GM18502 (cell line): ENCODE measurements at regions not wholly inside any gene's neighbourhood (a gene's known extent, or its start where the extent isn't known, plus 50 kb on each side); places are given as distances from the start of the nearest gene placed in this dataset.

Source experiments
- ATAC-seq: cut with Tn5 transposase; IDR thresholded peaks from one replicate; pipeline ENCODE4 v1.9.1; 2021; ENCODE audit warnings: mild to moderate bottlenecking; ENCODE audit not compliant: unreplicated experiment, poor library complexity

GRCh38 chr7:41065663-41066062 is 637.2 kb downstream of the INHBA start:
- ATAC-seq: no peak

GRCh38 chr7:41063116-41063515 is 639.8 kb downstream of the INHBA start:
- ATAC-seq: no peak

- ATAC-seq: no peak
Measured at GRCh38 chr7:41060796-41061195, 642.1 kb downstream of the INHBA start.

- no peak for ATAC-seq
Measured at GRCh38 chr7:41059796-41060195, 643.1 kb downstream of the INHBA start.

DNA sequence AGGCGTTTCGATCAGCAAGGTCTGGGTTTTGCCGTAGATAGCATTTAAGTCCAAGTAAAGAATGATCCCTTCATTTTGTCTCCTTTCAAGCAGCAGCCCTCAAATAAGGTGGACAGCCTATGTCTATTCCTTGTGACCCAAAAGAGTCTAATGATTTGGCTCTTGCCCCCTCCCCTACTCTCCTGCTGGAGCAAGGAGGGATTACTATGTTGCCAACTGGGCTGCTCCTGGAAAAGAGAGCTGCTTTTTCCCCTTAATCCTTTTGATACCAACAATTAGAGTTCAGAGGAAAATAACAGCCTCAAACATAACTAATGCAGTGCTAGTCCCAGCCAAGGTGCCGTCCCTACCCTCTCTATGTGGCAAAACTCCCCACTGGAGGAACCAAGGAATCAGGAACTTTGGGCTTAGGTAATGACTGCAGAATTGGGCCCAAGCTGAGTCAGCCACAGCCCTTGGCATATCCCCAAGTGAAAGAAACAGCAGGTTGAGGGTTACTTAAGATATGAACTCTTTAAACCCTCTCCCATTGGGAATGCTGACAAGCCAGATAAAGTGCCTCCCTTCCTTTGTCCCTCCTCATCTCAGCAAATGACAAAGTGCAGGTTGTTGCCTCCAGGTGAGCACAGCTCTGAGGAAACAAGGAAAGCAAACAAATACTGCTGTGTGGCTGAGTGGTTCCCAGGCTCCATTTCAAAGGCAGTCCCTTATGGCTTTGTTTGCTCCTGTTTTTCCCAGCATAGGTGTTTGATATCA is 643.7 kb downstream of the INHBA start:
- ATAC-seq: no peak

- no peak for ATAC-seq
Measured at GRCh38 chr7:41054960-41055661, 647.8 kb downstream of the INHBA start.

GRCh38 chr7:41053820-41054219 is 649.1 kb downstream of the INHBA start:
- no peak for ATAC-seq

GRCh38 chr7:41052736-41053135 is 650.2 kb downstream of the INHBA start:
- no peak for ATAC-seq

DNA sequence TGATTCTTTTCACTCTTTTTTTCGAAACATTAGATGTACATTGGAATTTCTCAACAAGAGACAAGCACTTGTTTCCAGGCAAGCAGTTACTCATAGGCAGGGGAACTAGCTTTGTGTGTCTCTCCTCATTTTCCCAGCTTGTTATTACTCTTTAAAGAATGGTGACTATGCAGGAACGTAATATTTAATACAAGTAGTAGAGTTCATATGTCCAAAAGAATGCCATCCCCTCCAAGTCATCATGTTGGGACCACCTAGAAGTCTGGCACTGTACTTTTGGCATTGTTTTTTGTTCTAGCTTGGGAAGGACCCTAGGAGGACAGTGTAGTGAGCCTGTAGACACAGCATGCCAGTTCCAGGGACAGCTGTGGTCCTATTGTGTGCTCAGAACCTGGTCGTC is 650.7 kb downstream of the INHBA start:
- ATAC-seq: no peak

DNA sequence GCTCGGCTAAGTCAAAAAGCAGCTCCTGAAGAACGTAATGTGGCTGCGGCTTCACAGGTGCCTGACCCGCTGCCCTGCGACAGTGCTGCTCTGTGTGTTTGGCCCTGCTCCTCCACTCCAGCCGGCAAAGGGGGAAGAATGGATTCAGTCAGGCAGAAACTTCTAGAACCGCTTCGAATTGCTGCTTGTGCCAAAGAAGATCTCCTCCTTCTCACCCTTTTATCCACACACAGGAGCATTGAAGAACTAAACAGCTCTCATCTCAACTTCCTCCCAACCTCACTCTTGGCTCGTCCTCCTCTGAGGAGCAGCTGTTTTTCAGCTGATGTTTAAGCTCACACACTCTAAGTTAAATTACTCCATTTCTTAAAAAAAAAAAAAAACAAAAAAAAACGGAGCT is 651.4 kb downstream of the INHBA start:
- ATAC-seq: no peak

DNA sequence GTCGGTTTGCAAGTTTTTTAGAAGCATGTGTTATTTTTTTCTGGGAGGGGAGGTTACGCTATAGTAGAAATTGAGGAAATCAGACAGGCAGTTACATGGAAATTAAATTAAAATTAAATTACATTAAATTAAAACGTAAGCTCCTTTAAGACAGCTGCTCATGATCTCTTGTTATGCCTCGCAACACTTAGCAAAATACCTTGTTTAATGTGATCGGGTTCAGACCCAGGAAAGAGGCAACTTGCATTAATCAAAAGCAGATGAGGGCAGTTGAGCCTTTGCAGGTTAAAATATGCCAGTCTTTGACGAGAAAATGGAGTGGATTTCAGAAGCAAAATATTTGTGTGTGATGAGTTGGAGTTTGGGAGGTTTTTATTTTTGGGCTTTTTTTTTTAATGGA is 651.8 kb downstream of the INHBA start:
- ATAC-seq: no peak

DNA sequence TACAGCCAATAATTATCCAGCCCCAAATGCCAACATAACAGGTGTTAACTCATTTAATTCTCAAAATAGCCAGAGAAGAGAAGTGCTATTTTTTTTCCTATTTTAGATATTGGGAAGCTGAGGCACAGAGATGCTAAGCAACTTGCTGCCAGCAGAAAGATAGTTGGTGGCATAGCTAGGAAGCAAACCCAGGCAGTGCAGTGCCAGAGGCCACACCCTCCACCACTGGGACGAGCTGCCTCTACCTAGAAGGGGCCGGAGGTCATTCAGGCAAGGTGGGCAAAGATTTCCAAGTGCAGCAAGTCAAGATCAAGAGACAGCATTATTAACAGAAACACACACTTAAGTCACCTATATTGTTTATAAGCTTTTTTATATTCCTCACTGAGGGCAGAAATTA is 654.1 kb downstream of the INHBA start:
- ATAC-seq: no peak

DNA sequence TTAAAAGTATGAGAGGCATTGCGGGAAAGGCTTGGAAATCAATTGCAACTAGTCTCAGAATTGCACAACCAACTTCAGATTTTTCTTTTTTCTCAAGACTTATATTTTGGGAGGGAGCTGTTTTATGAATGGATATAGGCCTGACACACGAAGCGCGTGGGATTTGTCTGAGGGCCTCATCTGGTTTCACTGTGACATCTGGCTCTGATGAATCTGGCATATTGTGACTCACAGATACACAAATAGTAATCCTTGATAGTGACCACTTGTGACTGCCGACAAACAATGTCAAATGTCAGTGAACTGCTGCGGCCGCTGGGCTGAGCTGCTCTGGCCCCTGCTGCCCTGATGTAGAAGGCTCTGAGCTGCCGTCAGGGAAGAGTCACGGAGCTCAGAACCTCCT is 655.1 kb downstream of the INHBA start:
- ATAC-seq: no peak

- ATAC-seq: no peak
Measured at GRCh38 chr7:41047211-41047610, 655.7 kb downstream of the INHBA start.

- no peak for ATAC-seq
Measured at GRCh38 chr7:41046776-41047175, 656.1 kb downstream of the INHBA start.

DNA sequence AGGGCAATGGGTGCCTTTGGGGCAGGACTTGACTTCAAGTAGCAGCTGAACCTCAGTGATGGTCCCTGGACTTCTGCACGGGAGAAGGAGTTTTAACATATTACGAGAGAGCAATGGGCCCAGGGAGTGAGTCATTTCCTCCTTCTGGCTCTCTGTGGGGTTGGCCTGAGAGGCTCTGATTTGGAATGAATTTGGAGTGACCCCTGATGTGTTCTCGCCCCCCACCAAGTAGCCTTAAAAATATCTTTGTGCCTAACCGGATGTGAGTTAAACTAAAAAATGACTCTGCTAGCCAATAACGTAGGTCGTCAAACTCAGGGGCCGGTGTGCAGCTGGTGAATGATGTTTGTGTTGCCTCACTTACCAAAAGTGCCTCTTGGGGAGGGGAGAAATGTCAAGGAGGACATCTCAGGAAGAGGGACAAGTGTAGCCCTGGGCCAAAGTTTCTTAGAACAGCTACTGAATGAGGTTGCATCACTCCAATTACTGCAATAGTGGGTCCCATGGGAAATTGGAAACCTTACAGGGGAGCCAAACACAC is 656.6 kb downstream of the INHBA start:
- no peak for ATAC-seq

DNA sequence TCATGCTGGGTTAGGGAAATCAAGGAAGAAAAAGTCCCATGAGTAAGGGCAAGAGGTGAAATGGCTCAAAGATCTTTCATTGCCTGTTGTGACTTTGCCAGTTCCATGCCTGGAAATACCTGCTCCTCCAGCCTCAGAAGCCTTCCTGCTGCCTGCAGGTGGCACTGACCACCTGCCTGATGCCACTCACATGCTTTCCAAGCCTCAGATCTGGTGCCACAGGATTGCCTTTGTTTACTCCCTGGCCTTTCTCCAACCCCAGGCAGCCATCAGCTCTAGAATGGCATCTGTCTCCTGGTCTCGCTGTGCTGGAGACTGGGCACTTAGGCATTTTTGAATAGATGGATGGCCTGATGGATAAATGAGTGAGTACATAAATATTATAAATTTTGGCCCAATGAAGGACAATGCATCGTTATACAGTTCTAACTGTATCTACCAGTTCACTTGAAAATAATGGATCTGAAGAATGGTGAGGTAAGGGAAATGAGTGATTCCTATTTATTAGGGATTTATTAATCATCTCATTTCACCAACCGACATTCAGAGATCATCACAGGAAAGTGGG is 657.2 kb downstream of the INHBA start:
- no peak for ATAC-seq

DNA sequence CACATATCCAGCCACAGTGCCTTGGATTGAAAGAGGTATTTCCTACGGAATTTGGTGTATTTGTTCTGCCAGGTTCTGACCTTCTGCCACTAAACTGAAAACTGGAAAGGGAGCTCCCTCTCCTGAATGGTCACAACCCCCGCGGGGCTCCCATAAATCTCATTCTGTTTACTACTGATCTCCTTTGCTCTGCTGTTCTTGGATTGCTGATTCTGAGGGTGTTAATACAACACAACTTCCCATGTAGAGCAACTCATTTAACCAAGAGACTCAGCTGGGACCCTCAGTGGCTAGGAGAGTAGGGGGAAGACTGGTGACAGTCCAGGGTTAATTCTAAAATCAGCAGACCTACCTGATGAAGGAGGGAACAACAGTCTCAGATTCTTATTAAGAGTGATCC is 662.9 kb downstream of the INHBA start:
- no peak for ATAC-seq

DNA sequence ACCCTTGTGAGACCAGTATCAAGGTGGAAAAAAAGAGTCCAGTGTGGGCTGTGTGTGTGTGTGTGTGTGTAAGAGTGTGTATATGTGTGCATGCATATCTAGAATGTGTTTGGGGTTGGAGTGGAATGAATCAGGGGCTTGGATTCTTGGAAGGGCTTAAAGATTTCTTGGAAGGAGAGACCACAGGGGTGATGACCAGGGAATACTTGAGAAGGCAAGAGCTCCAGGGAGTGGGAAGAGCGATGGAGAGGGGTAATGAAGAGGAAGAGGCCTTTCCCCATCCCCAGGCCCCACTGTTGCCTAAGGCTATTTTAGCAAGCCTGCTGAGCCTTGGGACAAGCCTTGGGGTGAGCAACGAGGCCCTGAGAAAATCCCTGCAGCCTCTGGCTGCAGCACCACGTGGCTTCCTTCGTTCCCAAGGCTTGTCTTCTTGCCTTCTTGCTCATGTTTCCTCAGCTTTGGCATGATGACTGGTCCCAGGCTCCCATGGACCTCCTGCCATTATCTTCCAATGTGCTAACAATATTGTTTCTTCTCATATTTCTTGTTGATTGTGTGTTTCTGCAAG is 663.4 kb downstream of the INHBA start:
- no peak for ATAC-seq

- ATAC-seq: no peak
Measured at GRCh38 chr7:41038211-41038610, 664.7 kb downstream of the INHBA start.

GRCh38 chr7:41037691-41038090 is 665.2 kb downstream of the INHBA start:
- ATAC-seq: no peak
